ENCODE measurements at regions not wholly inside any gene's neighbourhood (a gene's known extent, or its start where the extent isn't known, plus 50 kb on each side); places are given as distances from the start of the nearest gene placed in this dataset.

GRCh38 chr2:123908522-123908921 lies 116.6 kb upstream of the CNTNAP5 start:
- H3K27ac Mint-ChIP-seq = no peak overlapping the region
- Histone ChIP-seq H3K27ac (ENCODE audit: insufficient read depth, low read length, poor library complexity, severe bottlenecking) (no peak overlapping the region), H3K4me1 (ENCODE audit: control insufficient read depth, insufficient read depth, low read length, poor library complexity, severe bottlenecking) (no peaks in the 10 kb centered on the region), H3K27me3 (ENCODE audit: control insufficient read depth, insufficient read depth, low read length) (no peaks in the 10 kb centered on the region), H3K4me3 (ENCODE audit: low read depth, low read length) (no peak overlapping the region), H3K36me3 (ENCODE audit: control insufficient read depth, insufficient read depth, low read length) (no peaks in the 10 kb centered on the region), H3K9me3 (ENCODE audit: control insufficient read depth in 2 of 2, low read length in 2 of 2) (peaks cover 2 to 3% of the 10 kb centered on the region in 2 experiments)
- no peak overlapping the region for H3K4me3 Mint-ChIP-seq
- no peaks in the 10 kb centered on the region for H3K27me3 Mint-ChIP-seq
- DNase-seq (no peak), ATAC-seq (ENCODE audit: low read depth in 2 of 2) (no peak)
- H3K36me3 Mint-ChIP-seq = no peaks in the 10 kb centered on the region
- H3K4me1 Mint-ChIP-seq = no peaks in the 10 kb centered on the region
- H3K9me3 Mint-ChIP-seq = peaks cover 0 to 23% (median 5%) of the 10 kb centered on the region in 7 donors

- no peaks in the 10 kb centered on the region for H3K27me3 ChIP-seq (ENCODE audit: control insufficient read depth, insufficient read depth, low read length)
- no peak overlapping the region for H3K4me3 ChIP-seq (ENCODE audit: low read depth, low read length)
- peaks cover 0 to 5% of the 10 kb centered on the region in 2 experiments for H3K9me3 ChIP-seq (ENCODE audit: control insufficient read depth in 2 of 2, low read length in 2 of 2)
- ATAC-seq (ENCODE audit: low read depth in 2 of 2) (no peak), DNase-seq (no peak)
- no peak overlapping the region for H3K27ac Mint-ChIP-seq
- peaks cover 0 to 14% (median 5%) of the 10 kb centered on the region in 7 donors for H3K9me3 Mint-ChIP-seq
- no peak overlapping the region for H3K4me3 Mint-ChIP-seq
- no peaks in the 10 kb centered on the region for H3K36me3 Mint-ChIP-seq
- no peak overlapping the region for H3K27ac ChIP-seq (ENCODE audit: insufficient read depth, low read length, poor library complexity, severe bottlenecking)
- H3K4me1 ChIP-seq (ENCODE audit: control insufficient read depth, insufficient read depth, low read length, poor library complexity, severe bottlenecking) = no peaks in the 10 kb centered on the region
- H3K4me1 Mint-ChIP-seq = no peaks in the 10 kb centered on the region
- no peaks in the 10 kb centered on the region for H3K27me3 Mint-ChIP-seq
- H3K36me3 ChIP-seq (ENCODE audit: control insufficient read depth, insufficient read depth, low read length) = no peaks in the 10 kb centered on the region
Observed at GRCh38 chr2:123912171-123912570, 112.9 kb upstream of the CNTNAP5 start.

GRCh38 chr2:123913143-123913735 lies 111.8 kb upstream of the CNTNAP5 start:
- Mint-ChIP-seq H3K4me1 (no peaks in the 10 kb centered on the region), H3K36me3 (no peaks in the 10 kb centered on the region), H3K4me3 (no peak overlapping the region), H3K9me3 (peaks cover 0 to 14% (median 6%) of the 10 kb centered on the region in 7 donors), H3K27ac (no peak overlapping the region), H3K27me3 (no peaks in the 10 kb centered on the region)
- Histone ChIP-seq H3K27me3 (ENCODE audit: control insufficient read depth, insufficient read depth, low read length) (no peaks in the 10 kb centered on the region), H3K27ac (ENCODE audit: insufficient read depth, low read length, poor library complexity, severe bottlenecking) (no peak overlapping the region), H3K4me1 (ENCODE audit: control insufficient read depth, insufficient read depth, low read length, poor library complexity, severe bottlenecking) (no peaks in the 10 kb centered on the region), H3K9me3 (ENCODE audit: control insufficient read depth in 2 of 2, low read length in 2 of 2) (peaks cover 0 to 5% of the 10 kb centered on the region in 2 experiments), H3K4me3 (ENCODE audit: low read depth, low read length) (no peak overlapping the region), H3K36me3 (ENCODE audit: control insufficient read depth, insufficient read depth, low read length) (no peaks in the 10 kb centered on the region)
- DNase-seq = no peak
- ATAC-seq (ENCODE audit: low read depth in 2 of 2) = no peak

- H3K27ac Mint-ChIP-seq = no peak overlapping the region
- H3K27ac ChIP-seq (ENCODE audit: insufficient read depth, low read length, poor library complexity, severe bottlenecking) = no peak overlapping the region
- H3K4me1 Mint-ChIP-seq = no peaks in the 10 kb centered on the region
- no peaks in the 10 kb centered on the region for H3K4me1 ChIP-seq (ENCODE audit: control insufficient read depth, insufficient read depth, low read length, poor library complexity, severe bottlenecking)
- H3K4me3 Mint-ChIP-seq = no peak overlapping the region
- H3K27me3 ChIP-seq (ENCODE audit: control insufficient read depth, insufficient read depth, low read length) = no peaks in the 10 kb centered on the region
- ATAC-seq (ENCODE audit: low read depth in 2 of 2) (no peak), DNase-seq (no peak)
- no peaks in the 10 kb centered on the region for H3K36me3 Mint-ChIP-seq
- no peaks in the 10 kb centered on the region for H3K27me3 Mint-ChIP-seq
- peaks cover 0 to 10% (median 6%) of the 10 kb centered on the region in 7 donors for H3K9me3 Mint-ChIP-seq
- no peak overlapping the region for H3K4me3 ChIP-seq (ENCODE audit: low read depth, low read length)
- H3K9me3 ChIP-seq (ENCODE audit: control insufficient read depth in 2 of 2, low read length in 2 of 2) = peaks cover 0 to 6% of the 10 kb centered on the region in 2 experiments
- no peaks in the 10 kb centered on the region for H3K36me3 ChIP-seq (ENCODE audit: control insufficient read depth, insufficient read depth, low read length)
Observed at GRCh38 chr2:123915380-123915779, 109.7 kb upstream of the CNTNAP5 start.

- H3K4me1 Mint-ChIP-seq = no peaks in the 10 kb centered on the region
- H3K36me3 Mint-ChIP-seq = no peaks in the 10 kb centered on the region
- DNase-seq (no peak), ATAC-seq (ENCODE audit: low read depth in 2 of 2) (no peak)
- H3K27me3 Mint-ChIP-seq = no peaks in the 10 kb centered on the region
- no peaks in the 10 kb centered on the region for H3K27me3 ChIP-seq (ENCODE audit: control insufficient read depth, insufficient read depth, low read length)
- no peak overlapping the region for H3K4me3 Mint-ChIP-seq
- H3K36me3 ChIP-seq (ENCODE audit: control insufficient read depth, insufficient read depth, low read length) = no peaks in the 10 kb centered on the region
- H3K4me1 ChIP-seq (ENCODE audit: control insufficient read depth, insufficient read depth, low read length, poor library complexity, severe bottlenecking) = no peaks in the 10 kb centered on the region
- no peak overlapping the region for H3K27ac Mint-ChIP-seq
- peaks cover 0 to 11% (median 6%) of the 10 kb centered on the region in 7 donors for H3K9me3 Mint-ChIP-seq
- peaks cover 2 to 8% of the 10 kb centered on the region in 2 experiments for H3K9me3 ChIP-seq (ENCODE audit: control insufficient read depth in 2 of 2, low read length in 2 of 2)
- H3K27ac ChIP-seq (ENCODE audit: insufficient read depth, low read length, poor library complexity, severe bottlenecking) = no peak overlapping the region
- H3K4me3 ChIP-seq (ENCODE audit: low read depth, low read length) = no peak overlapping the region
Observed at GRCh38 chr2:123916051-123916450, 109.0 kb upstream of the CNTNAP5 start.

GRCh38 chr2:123916531-123916930 lies 108.6 kb upstream of the CNTNAP5 start:
- Mint-ChIP-seq H3K9me3 (peaks cover 0 to 11% (median 6%) of the 10 kb centered on the region in 7 donors), H3K27ac (no peak overlapping the region), H3K4me1 (no peaks in the 10 kb centered on the region), H3K4me3 (no peak overlapping the region), H3K36me3 (no peaks in the 10 kb centered on the region), H3K27me3 (no peaks in the 10 kb centered on the region)
- no peaks in the 10 kb centered on the region for H3K27me3 ChIP-seq (ENCODE audit: control insufficient read depth, insufficient read depth, low read length)
- ATAC-seq (ENCODE audit: low read depth in 2 of 2) (no peak), DNase-seq (no peak)
- peaks cover 2 to 8% of the 10 kb centered on the region in 2 experiments for H3K9me3 ChIP-seq (ENCODE audit: control insufficient read depth in 2 of 2, low read length in 2 of 2)
- no peaks in the 10 kb centered on the region for H3K36me3 ChIP-seq (ENCODE audit: control insufficient read depth, insufficient read depth, low read length)
- H3K27ac ChIP-seq (ENCODE audit: insufficient read depth, low read length, poor library complexity, severe bottlenecking) = no peak overlapping the region
- H3K4me3 ChIP-seq (ENCODE audit: low read depth, low read length) = no peak overlapping the region
- H3K4me1 ChIP-seq (ENCODE audit: control insufficient read depth, insufficient read depth, low read length, poor library complexity, severe bottlenecking) = no peaks in the 10 kb centered on the region

- peaks cover 0 to 10% (median 7%) of the 10 kb centered on the region in 7 donors for H3K9me3 Mint-ChIP-seq
- Histone ChIP-seq H3K36me3 (ENCODE audit: control insufficient read depth, insufficient read depth, low read length) (no peaks in the 10 kb centered on the region), H3K27me3 (ENCODE audit: control insufficient read depth, insufficient read depth, low read length) (no peaks in the 10 kb centered on the region), H3K4me1 (ENCODE audit: control insufficient read depth, insufficient read depth, low read length, poor library complexity, severe bottlenecking) (no peaks in the 10 kb centered on the region), H3K27ac (ENCODE audit: insufficient read depth, low read length, poor library complexity, severe bottlenecking) (no peak overlapping the region), H3K4me3 (ENCODE audit: low read depth, low read length) (no peak overlapping the region), H3K9me3 (ENCODE audit: control insufficient read depth in 2 of 2, low read length in 2 of 2) (peaks cover 2 to 8% of the 10 kb centered on the region in 2 experiments)
- DNase-seq = no peak
- H3K27me3 Mint-ChIP-seq = no peaks in the 10 kb centered on the region
- no peak overlapping the region for H3K4me3 Mint-ChIP-seq
- no peaks in the 10 kb centered on the region for H3K4me1 Mint-ChIP-seq
- no peak for ATAC-seq (ENCODE audit: low read depth in 2 of 2)
- no peak overlapping the region for H3K27ac Mint-ChIP-seq
- H3K36me3 Mint-ChIP-seq = no peaks in the 10 kb centered on the region
Observed at GRCh38 chr2:123917241-123917640, 107.8 kb upstream of the CNTNAP5 start.

- no peaks in the 10 kb centered on the region for H3K4me1 Mint-ChIP-seq
- Histone ChIP-seq H3K27ac (ENCODE audit: insufficient read depth, low read length, poor library complexity, severe bottlenecking) (no peak overlapping the region), H3K9me3 (ENCODE audit: control insufficient read depth in 2 of 2, low read length in 2 of 2) (peaks cover 3 to 7% of the 10 kb centered on the region in 2 experiments), H3K4me1 (ENCODE audit: control insufficient read depth, insufficient read depth, low read length, poor library complexity, severe bottlenecking) (no peaks in the 10 kb centered on the region), H3K36me3 (ENCODE audit: control insufficient read depth, insufficient read depth, low read length) (no peaks in the 10 kb centered on the region), H3K4me3 (ENCODE audit: low read depth, low read length) (no peak overlapping the region), H3K27me3 (ENCODE audit: control insufficient read depth, insufficient read depth, low read length) (no peaks in the 10 kb centered on the region)
- no peak for ATAC-seq (ENCODE audit: low read depth in 2 of 2)
- no peak overlapping the region for H3K4me3 Mint-ChIP-seq
- no peaks in the 10 kb centered on the region for H3K27me3 Mint-ChIP-seq
- H3K36me3 Mint-ChIP-seq = no peaks in the 10 kb centered on the region
- DNase-seq = no peak
- no peak overlapping the region for H3K27ac Mint-ChIP-seq
- peaks cover 2 to 25% (median 8%) of the 10 kb centered on the region in 7 donors for H3K9me3 Mint-ChIP-seq
Observed at GRCh38 chr2:123928358-123928757, 96.7 kb upstream of the CNTNAP5 start.

Data from CD4-positive, CD25-positive, alpha-beta regulatory T cell (primary cell).